GM18870 (cell line): ENCODE measurements at regions not wholly inside any gene's neighbourhood (a gene's known extent, or its start where the extent isn't known, plus 50 kb on each side); places are given as distances from the start of the nearest gene placed in this dataset.

Experiments
- ATAC-seq: cut with Tn5 transposase; IDR thresholded peaks from one replicate; pipeline ENCODE4 v1.9.1; 2021; ENCODE audit warnings: moderate library complexity; ENCODE audit not compliant: unreplicated experiment

- no peak for ATAC-seq
These were observed 165.8 kb downstream of the INHBA start for GRCh38 chr7:41536873-41537665.

DNA sequence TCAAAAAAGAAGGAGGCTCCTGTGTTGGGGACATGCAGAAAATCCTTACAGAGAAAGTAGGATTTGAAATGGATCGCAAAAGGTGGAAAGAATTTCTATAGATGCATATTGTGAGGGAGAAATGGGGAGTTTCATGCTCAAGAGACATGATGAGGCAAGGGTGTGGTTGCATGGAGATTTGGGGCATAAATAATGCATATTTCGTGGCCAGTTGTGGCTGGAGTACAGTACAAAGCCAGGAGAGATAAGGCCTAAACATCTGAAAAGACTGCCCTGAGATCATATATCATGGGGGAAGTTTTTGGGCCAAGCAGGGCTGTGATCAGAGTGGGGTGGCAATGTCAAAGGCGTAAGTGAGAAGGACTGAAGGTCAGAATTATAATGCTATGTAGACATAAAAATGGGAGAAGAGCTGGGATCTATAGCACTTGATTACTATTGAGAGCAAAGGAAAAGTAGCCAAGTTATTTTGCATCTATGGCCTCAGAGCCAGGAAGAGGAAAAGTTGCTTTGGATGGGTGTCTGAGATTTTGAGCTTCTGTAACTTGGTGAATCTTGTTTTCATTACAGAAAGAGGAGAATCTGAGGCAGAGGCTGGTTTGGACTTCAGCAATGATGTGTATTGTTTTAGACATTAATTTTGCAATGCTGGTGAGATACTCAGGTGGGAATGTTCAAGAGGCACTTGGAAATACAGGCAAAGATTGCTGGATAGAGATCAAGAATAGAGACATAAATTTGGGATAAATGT lies 166.6 kb downstream of the INHBA start:
- no peak for ATAC-seq

- no peak for ATAC-seq
These were observed 173.1 kb downstream of the INHBA start for GRCh38 chr7:41529831-41530230.

DNA sequence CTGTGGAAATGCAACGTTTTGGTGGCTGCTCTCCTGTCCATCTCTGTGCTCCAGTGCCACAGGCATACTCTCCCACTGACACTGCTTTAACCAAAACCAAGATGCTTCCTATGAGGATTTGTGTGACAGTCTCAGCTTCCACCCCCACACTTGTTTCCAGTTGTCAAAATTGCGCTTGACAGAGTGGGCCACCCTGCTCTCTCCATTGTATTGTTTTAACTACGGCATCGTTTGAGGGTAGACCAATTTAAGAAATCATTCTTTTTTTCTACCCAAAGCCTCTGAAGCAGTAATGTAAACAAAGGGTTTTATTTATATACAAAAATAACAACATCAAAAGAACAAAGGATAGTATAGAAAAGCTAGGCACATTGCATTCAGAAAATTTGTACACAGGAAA lies 178.0 kb downstream of the INHBA start:
- no peak for ATAC-seq

DNA sequence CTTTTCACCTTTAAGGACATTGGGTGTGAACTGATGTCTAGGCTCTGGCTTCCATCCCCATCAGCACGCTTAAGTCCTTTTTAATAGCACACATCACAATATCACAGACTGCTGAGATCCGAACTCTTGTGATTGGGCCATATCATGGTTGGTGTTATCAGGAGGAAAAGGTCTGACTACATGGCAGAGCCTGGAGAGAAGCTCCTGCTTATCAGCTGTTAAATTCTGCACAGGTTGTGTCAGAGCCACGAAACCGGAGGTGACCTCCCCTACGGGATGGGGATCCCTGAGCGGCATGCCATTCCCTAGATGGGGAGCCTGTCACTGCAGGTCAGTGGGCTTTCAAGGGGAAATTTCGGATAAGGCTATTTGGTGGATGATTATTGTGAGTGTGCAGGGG lies 182.4 kb downstream of the INHBA start:
- ATAC-seq: no peak

- ATAC-seq: no peak
These were observed 185.1 kb downstream of the INHBA start for GRCh38 chr7:41517771-41518170.

DNA sequence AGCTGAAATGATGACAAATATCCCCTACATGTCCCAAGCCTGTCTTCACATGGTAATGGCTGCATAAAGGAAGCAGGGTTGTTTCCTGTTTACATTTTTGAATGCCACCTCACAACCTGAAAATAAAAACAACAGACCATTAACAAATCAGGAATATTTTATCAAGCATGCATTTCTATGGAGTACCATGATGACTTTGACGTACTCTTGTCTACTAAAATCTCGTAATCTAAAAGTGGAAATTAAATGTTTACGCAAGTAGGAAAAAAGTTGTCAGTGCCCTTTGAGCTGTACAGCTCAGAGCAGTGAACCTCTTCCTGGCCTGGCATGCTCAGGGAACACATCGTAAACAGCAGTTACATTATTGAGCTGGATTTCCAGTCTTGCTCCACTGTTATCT lies 194.1 kb downstream of the INHBA start:
- ATAC-seq: no peak

DNA sequence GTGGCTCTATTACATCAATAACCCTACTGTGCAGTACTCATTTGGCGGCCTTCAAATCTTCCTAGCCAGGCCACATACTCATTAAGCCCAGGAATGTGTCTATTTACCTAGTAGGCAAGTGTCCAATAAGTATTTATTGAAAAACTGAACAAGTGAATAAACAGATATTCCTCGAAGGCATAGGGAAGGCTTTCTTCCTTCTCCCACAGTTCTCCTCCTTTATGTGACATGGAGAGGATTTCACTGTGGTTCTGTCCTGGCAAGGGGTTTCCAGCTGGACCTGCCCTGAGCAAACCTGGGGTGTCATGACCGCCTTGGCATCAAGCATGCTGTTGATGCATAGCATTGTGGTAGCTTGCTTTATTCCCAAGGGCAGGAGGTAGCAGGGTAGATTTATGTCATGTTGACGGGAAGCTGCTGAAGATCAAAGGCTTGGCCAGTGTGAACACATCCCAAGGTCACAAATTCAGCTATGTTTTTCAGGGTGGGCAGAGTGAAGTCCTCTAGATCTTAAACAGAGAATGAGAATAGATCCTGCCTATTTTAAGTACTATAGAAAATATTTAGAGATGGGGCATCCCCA lies 195.1 kb downstream of the INHBA start:
- no peak for ATAC-seq

DNA sequence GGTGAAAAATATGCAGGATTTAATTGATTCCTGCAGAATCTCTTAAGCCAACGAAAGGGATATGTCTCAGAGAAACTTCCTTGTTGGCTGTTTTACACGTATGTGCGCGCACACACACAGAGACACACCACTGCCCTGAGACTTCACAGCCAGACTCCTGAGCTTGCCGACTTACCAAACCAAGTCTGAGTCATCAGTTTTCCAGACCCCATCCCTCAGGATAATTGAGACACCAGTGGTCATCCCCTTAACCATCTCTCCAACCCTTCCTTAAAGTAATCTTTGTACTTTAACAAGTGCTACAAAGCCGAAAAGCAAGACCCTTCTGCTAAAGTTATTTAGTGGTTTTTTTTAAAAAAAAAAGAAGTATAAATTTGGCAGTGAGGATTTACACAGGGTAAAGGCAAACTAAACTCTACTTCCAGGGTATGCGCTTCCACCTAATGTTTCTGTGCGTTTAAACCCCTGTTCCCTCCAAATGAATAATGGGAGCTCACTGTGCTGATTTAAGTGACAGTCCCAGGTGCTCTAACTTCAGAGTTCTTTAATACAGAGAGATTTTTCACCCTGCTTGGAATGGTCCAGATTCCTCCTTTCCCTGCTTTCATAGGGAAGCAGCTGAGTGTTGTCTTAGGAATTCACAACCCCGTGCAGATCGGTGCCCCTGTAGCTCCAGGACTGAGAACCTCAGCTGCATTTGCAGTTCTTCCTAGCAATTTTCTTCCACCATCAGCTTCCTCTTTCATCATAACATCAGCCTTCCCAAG lies 198.5 kb downstream of the INHBA start:
- ATAC-seq: no peak

DNA sequence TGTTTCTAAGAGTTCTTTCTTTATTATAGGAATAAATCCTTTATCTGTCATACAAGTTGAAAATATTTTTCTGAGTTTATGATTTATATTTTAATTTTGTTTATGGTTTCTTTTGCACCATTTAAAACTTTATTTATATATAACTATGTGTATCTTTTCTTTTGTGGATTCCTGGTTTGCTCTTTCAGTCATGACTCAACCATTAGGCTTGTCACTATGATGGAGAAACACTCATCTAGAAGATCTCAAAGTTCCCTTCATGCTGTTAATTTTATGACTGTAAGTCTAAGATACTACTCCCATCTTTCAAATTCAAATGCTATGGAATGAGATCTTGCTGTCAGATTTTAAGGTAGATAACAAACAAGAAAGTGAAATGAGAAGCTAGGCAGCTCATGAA lies 199.5 kb downstream of the INHBA start:
- ATAC-seq: no peak

DNA sequence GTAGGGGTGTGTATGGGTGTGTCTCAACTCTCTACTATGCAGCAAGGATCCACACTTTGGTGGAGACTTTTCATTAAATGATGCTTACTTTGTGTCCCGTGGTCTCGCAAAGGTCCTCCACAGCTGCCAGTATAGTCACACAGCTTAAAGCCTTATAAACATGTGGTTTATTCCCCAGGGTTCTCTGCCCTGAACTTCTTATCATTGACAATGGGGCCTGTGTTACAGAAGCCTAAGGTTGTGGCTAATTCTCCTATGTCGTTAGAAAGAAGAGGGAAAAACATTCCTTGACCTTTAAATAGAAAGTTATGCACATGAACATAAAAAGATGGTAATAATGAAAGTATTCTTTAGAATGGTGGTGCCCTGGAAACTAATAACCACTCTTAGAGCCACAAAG lies 201.4 kb downstream of the INHBA start:
- ATAC-seq: no peak

GRCh38 chr7:41501006-41501405 lies 201.9 kb downstream of the INHBA start:
- no peak for ATAC-seq

- no peak for ATAC-seq
These were observed 210.3 kb downstream of the INHBA start for GRCh38 chr7:41492603-41493002.

GRCh38 chr7:41491883-41492471 lies 210.9 kb downstream of the INHBA start:
- no peak for ATAC-seq

DNA sequence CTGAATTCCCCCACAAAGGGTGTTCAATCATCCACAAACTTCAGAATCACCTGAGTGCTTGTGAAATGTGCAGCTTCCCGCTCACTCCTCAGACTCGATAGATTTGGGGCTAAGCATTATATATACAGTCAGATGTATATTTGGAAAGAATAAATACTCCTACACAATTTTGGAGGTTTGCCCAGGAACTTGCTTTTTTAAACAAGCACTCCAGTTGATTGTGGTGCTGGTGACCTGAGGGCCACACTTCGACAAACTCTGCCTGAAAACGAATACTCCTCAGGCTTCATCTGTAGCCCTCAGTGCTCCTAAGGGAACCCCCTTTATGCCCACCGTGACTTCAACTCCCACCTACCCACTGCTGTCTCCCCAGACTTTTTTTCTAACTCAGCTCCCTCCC lies 211.6 kb downstream of the INHBA start:
- ATAC-seq: no peak

- no peak for ATAC-seq
These were observed 213.0 kb downstream of the INHBA start for GRCh38 chr7:41489885-41490284.

DNA sequence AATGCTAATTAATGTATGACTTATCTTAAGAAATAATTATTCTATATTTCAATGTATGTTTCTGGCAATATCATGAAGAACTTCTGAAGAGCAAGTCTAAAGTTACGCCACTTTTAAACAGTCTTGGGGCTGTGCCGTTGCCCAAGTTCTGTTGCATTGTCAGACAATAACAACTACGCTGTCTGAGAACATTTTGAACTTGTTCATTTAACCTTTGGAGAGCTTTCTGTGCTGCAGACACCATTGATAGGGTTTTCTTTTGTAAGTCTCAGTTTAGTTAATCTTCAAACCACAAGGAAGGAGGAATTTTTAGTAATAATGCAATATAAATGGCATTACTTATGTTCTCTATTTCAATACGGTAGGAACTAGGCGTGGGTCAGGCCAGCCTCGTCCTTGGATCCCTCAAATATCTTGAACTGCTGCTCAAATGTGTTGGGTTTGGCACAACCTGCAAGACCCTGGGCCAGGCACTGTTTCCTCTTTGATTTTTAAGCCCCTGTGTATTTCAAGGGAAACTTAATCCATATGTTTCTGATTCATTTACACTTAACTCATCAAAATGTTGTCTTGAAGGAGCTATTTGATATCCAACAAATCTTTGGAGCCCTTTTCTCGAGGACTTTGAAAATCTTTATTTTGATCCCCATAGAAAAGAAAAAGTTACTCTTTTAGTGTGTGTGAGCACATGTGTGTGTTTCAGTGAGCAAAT lies 215.5 kb downstream of the INHBA start:
- ATAC-seq: no peak

- no peak for ATAC-seq
These were observed 221.5 kb downstream of the INHBA start for GRCh38 chr7:41481353-41481752.

DNA sequence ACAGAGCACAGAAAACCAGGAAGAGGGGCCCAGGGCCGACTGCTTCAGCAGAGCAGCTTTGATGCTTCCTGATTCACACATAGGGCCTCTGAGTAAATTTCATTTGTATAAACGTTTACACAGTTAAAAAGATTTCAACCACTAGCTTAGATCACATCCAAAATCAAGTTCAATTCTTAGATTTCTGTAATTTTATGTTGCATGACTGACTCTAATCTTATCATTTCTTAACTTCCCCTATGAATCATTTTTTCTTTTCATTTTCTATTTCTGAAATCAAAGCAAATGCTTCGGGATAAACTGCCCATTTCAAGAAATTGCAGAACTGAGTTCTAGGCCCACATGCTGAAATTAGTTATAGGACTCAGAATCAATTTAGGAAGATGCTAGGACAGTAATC lies 224.7 kb downstream of the INHBA start:
- peak; percentile 63 for ATAC-seq

- peak; percentile 34 for ATAC-seq
These were observed 226.5 kb downstream of the INHBA start for GRCh38 chr7:41476460-41476803.
